HG02943 (cell line): ENCODE measurements at regions not wholly inside any gene's neighbourhood (a gene's known extent, or its start where the extent isn't known, plus 50 kb on each side); places are given as distances from the start of the nearest gene placed in this dataset.
A peak's percentile ranks its signal among the peaks of the same experiment; 100 is the strongest.
"Not testable (repeated sequence)": the region's sequence is repeated elsewhere in the genome, so short reads cannot be mapped to it uniquely, and the experiment has no call there.

Source experiments
- ATAC-seq: cut with Tn5 transposase; IDR thresholded peaks from one replicate; pipeline ENCODE4 v1.9.1; 2021; ENCODE audit warnings: mild to moderate bottlenecking, low read depth, moderate library complexity; ENCODE audit not compliant: unreplicated experiment

- no peak for ATAC-seq
Measured at GRCh38 chr5:159800131-159800840, 116.0 kb upstream of the ADRA1B start.

GRCh38 chr5:159801303-159801702, 115.0 kb upstream of the ADRA1B start:
- no peak for ATAC-seq

- ATAC-seq, result no peak
Measured at GRCh38 chr5:159802661-159803060, 113.6 kb upstream of the ADRA1B start.

- no peak for ATAC-seq
Measured at GRCh38 chr5:159804121-159804520, 112.2 kb upstream of the ADRA1B start.

- no peak for ATAC-seq
Measured at GRCh38 chr5:159805021-159805420, 111.3 kb upstream of the ADRA1B start.

GRCh38 chr5:159807135-159807534, 109.1 kb upstream of the ADRA1B start:
- not testable (repeated sequence) for ATAC-seq

- ATAC-seq, result no peak
Measured at GRCh38 chr5:159807586-159807985, 108.7 kb upstream of the ADRA1B start.

- no peak for ATAC-seq
Measured at GRCh38 chr5:159811712-159812111, 104.6 kb upstream of the ADRA1B start.

- not testable (repeated sequence) for ATAC-seq
Measured at GRCh38 chr5:159812759-159813158, 103.5 kb upstream of the ADRA1B start.

- ATAC-seq, result no peak
Measured at GRCh38 chr5:159814222-159814621, 102.1 kb upstream of the ADRA1B start.

- ATAC-seq, result no peak
Measured at GRCh38 chr5:159814805-159815585, 101.3 kb upstream of the ADRA1B start.

- ATAC-seq, result no peak
Measured at GRCh38 chr5:159817262-159818029, 98.8 kb upstream of the ADRA1B start.

GRCh38 chr5:159819591-159820411, 96.5 kb upstream of the ADRA1B start:
- no peak for ATAC-seq

GRCh38 chr5:159820692-159821091, 95.6 kb upstream of the ADRA1B start:
- ATAC-seq, result no peak

- no peak for ATAC-seq
Measured at GRCh38 chr5:159821461-159821940, 94.8 kb upstream of the ADRA1B start.

GRCh38 chr5:159824188-159825161, 91.8 kb upstream of the ADRA1B start:
- ATAC-seq, result no peak

- ATAC-seq, result no peak
Measured at GRCh38 chr5:159825551-159826051, 90.7 kb upstream of the ADRA1B start.

- peak; percentile 87 for ATAC-seq
Measured at GRCh38 chr5:159826351-159827214, 89.7 kb upstream of the ADRA1B start.
